Sigmoid colon (tissue), 6 donors: ENCODE measurements at regions not wholly inside any gene's neighbourhood (a gene's known extent, or its start where the extent isn't known, plus 50 kb on each side); places are given as distances from the start of the nearest gene placed in this dataset.

Source experiments
- DNase-seq: peaks from one replicate; pipeline ENCODE4 v3.0.0-alpha.2; 2019
- H3K27ac ChIP-seq, 4 donors: fragments of 200-600 bp; sonication (generic); one replicate each; pipeline ENCODE4 v1.5.1; 2016 to 2019; ENCODE audit warnings: mild to moderate bottlenecking in 1 of 4
- H3K27me3 ChIP-seq, 3 donors: fragments of 200-600 bp; sonication (generic); one replicate each; pipeline ENCODE4 v1.5.1; 2019; ENCODE audit warnings: mild to moderate bottlenecking in 1 of 3
- H3K36me3 ChIP-seq, 4 donors: fragments of 200-600 bp; sonication (generic); one replicate each; pipeline ENCODE4 v1.5.1; 2016 to 2019
- H3K4me1 ChIP-seq, 4 donors: fragments of 200-600 bp; sonication (generic); one replicate each; pipeline ENCODE4 v1.5.1; 2017 to 2019
- H3K4me3 ChIP-seq, 4 donors: fragments of 200-600 bp; sonication (generic); one replicate each; pipeline ENCODE4 v1.5.1; 2017 to 2019; ENCODE audit warnings: mild to moderate bottlenecking in 2 of 4, moderate library complexity in 1 of 4
- H3K9me3 ChIP-seq, 4 donors: fragments of 200-600 bp in 3 of 4; sonication (generic) in 3 of 4; one replicate each; pipeline versions ENCODE4 v1.5.1 to v1.6.1; 2013 to 2019
- EP300 ChIP-seq, 4 donors: sonication (generic); formaldehyde crosslinking; IDR thresholded peaks; one replicate each; pipeline ENCODE4 v1.6.1; 2017; ENCODE audit warnings: antibody characterized with exemption in 4 of 4
- POLR2A ChIP-seq, 2 donors: fragments of 450-650 bp; IDR thresholded peaks; one replicate each; pipeline ENCODE4 v1.6.1; 2016; ENCODE audit warnings: antibody characterized with exemption in 2 of 2, mild to moderate bottlenecking in 2 of 2, moderate library complexity in 2 of 2
- POLR2AphosphoS5 ChIP-seq, 4 donors: sonication (generic); formaldehyde crosslinking; IDR thresholded peaks; one replicate each; pipeline ENCODE4 v1.6.1; 2017; ENCODE audit warnings: antibody characterized with exemption in 4 of 4
- WGBS, 2 donors: extraction: QIAGEN DNeasy Blood & Tissue Kit; methylation state at CpG; one replicate each; pipeline ENCODE4 v1.1.7; 2013; 5-methylcytosine and 5-hydroxymethylcytosine counted together
- intact Hi-C: fragments of 100-400 bp; cut with DNase I; formaldehyde crosslinking; loops from one replicate; pipeline ENCODE4 v1.15.1; 2023
- TF ChIP-seq, protein P1 (sequence below), 4 experiments: fragments of 450-650 bp in 3 of 4; fragments of 200-600 bp in 1 of 4; IDR thresholded peaks; one replicate each; pipeline ENCODE4 v1.5.1; 2016 to 2019; ENCODE audit warnings: antibody characterized with exemption in 4 of 4, mild to moderate bottlenecking in 3 of 4, moderate library complexity in 2 of 4
- donor health status: healthy with polysubstance abuse.
- donor health status: healthy.

DNA sequence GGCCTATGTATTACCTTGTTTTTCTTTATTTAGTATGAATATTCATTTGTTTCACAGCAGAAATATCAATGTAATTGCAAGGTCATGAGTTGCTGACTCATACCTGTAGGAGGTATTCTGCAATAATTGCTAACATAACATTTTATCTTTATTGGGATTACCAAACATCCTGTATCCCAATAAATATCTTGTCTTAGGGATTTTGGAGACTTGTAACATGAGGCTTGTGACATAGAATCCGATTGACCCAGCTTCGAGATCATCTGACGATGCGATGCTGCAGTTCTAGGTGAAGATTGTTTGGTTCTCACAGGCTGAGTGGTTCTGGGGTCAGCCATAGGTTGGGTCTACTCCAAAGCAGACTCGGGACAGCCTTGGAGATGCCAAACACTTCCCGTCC is 133.4 kb upstream of the RND3 start:
- TF ChIP-seq POLR2AphosphoS5 (IDR thresholded peaks at IDR 0.05) (peak in 1 of 4 donors; percentile 14), EP300 (IDR thresholded peaks at IDR 0.05) (no peak), POLR2A (IDR thresholded peaks at IDR 0.05) (no peak)
- TF ChIP-seq, protein P1, sequence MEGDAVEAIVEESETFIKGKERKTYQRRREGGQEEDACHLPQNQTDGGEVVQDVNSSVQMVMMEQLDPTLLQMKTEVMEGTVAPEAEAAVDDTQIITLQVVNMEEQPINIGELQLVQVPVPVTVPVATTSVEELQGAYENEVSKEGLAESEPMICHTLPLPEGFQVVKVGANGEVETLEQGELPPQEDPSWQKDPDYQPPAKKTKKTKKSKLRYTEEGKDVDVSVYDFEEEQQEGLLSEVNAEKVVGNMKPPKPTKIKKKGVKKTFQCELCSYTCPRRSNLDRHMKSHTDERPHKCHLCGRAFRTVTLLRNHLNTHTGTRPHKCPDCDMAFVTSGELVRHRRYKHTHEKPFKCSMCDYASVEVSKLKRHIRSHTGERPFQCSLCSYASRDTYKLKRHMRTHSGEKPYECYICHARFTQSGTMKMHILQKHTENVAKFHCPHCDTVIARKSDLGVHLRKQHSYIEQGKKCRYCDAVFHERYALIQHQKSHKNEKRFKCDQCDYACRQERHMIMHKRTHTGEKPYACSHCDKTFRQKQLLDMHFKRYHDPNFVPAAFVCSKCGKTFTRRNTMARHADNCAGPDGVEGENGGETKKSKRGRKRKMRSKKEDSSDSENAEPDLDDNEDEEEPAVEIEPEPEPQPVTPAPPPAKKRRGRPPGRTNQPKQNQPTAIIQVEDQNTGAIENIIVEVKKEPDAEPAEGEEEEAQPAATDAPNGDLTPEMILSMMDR (IDR thresholded peaks at IDR 0.05): no peak
- Histone ChIP-seq H3K4me1 (peaks cover 0 to 45% (median 31%) of the 10 kb centered on the region in 4 donors), H3K9me3 (no peaks in the 10 kb centered on the region), H3K27ac (peak overlapping the region in 3 of 4 donors; percentile 51 to 74 (median 73)), H3K27me3 (no peaks in the 10 kb centered on the region), H3K4me3 (no peak overlapping the region), H3K36me3 (no peaks in the 10 kb centered on the region)
- DNase-seq: no peak
- intact Hi-C loops: no loop called here
- WGBS, 2 donors: 85 to 88% methylated on average over 6 of the region's 6 CpGs

- Histone ChIP-seq H3K27me3 (no peaks in the 10 kb centered on the region), H3K9me3 (no peaks in the 10 kb centered on the region), H3K27ac (peak overlapping the region; percentile 18 to 74 (median 62)), H3K4me3 (no peak overlapping the region), H3K36me3 (no peaks in the 10 kb centered on the region), H3K4me1 (peaks cover 0 to 45% (median 31%) of the 10 kb centered on the region in 4 donors)
- DNase-seq: no peak
- intact Hi-C loops: no loop called here
- TF ChIP-seq EP300 (IDR thresholded peaks at IDR 0.05) (no peak), POLR2AphosphoS5 (IDR thresholded peaks at IDR 0.05) (no peak), POLR2A (IDR thresholded peaks at IDR 0.05) (no peak)
- TF ChIP-seq, protein P1 (IDR thresholded peaks at IDR 0.05): no peak
These were observed 132.9 kb upstream of the RND3 start for GRCh38 chr2:150620416-150620815.

DNA sequence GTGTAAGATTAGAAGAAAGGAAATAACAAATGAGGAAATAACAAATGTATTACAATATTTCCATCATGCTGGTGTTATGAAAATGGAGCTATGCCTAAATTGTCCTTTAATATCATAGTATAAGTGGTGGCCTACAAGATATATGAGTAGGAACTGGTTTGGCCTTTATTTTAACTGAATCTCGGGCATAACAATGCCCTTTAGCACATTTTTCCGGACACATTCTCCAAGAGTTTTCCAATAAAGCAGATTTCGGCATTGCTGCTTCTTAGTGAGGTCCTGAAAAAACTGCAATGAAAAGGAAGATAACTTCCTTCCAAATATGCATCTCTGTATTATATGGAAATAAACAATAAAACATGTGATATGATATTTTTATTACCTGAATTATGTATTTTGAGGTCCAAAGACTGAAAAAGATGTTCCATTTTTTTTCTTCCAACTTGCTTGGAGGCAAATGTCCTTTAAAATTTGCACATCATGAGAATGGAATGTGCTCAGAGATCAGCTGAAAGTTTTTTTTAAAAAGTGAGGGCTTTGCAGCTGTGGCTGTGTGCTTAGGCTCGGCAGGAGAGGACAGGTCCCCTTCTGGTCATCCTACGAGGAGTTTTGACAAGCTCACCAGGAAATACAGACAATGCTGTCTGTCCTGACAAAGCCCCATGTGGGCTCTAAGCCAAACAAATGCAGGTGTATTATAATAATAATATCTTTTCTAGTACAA is 132.3 kb upstream of the RND3 start:
- DNase-seq: no peak
- H3K9me3 ChIP-seq: no peaks in the 10 kb centered on the region
- no peaks in the 10 kb centered on the region for H3K27me3 ChIP-seq
- intact Hi-C loops: no loop called here
- H3K4me3 ChIP-seq: no peak overlapping the region
- TF ChIP-seq POLR2A (IDR thresholded peaks at IDR 0.05) (no peak), POLR2AphosphoS5 (IDR thresholded peaks at IDR 0.05) (peak in 1 of 4 donors; percentile 31)
- H3K27ac ChIP-seq: peak overlapping the region; percentile 18 to 74 (median 62)
- H3K36me3 ChIP-seq: no peaks in the 10 kb centered on the region
- WGBS, 2 donors: 56 to 67% methylated on average over 5 of the region's 5 CpGs
- H3K4me1 ChIP-seq: peaks cover 0 to 45% (median 31%) of the 10 kb centered on the region in 4 donors

- 83 to 86% methylated on average over 7 of the region's 7 CpGs for WGBS, 2 donors
- intact Hi-C loops: no loop called here
- H3K4me1 ChIP-seq: peaks cover 0 to 52% (median 39%) of the 10 kb centered on the region in 4 donors
- no peak for DNase-seq
- H3K36me3 ChIP-seq: no peaks in the 10 kb centered on the region
- no peak overlapping the region for H3K4me3 ChIP-seq
- TF ChIP-seq POLR2AphosphoS5 (IDR thresholded peaks at IDR 0.05): no peak
- TF ChIP-seq EP300 (IDR thresholded peaks at IDR 0.05): no peak
- TF ChIP-seq, protein P1 (IDR thresholded peaks at IDR 0.05): no peak
- H3K9me3 ChIP-seq: no peaks in the 10 kb centered on the region
- peak overlapping the region in 2 of 4 donors; percentile 30 to 74 for H3K27ac ChIP-seq
- H3K27me3 ChIP-seq: no peaks in the 10 kb centered on the region
These were observed 130.9 kb upstream of the RND3 start for GRCh38 chr2:150618245-150618895.

- no peaks in the 10 kb centered on the region for H3K36me3 ChIP-seq
- intact Hi-C loops: no loop called here
These were observed 130.0 kb upstream of the RND3 start for GRCh38 chr2:150617351-150617978.

More at GRCh38 chr2:150617351-150617978, 130.0 kb upstream of the RND3 start:
- no peaks in the 10 kb centered on the region for H3K27me3 ChIP-seq
- DNase-seq: no peak
- H3K4me1 ChIP-seq: peaks cover 0 to 62% (median 48%) of the 10 kb centered on the region in 4 donors
- no peak overlapping the region for H3K4me3 ChIP-seq
- H3K27ac ChIP-seq: peak overlapping the region in 1 of 4 donors; percentile 74
- TF ChIP-seq, protein P1 (IDR thresholded peaks at IDR 0.05): no peak
- TF ChIP-seq EP300 (IDR thresholded peaks at IDR 0.05) (no peak), POLR2AphosphoS5 (IDR thresholded peaks at IDR 0.05) (no peak), POLR2A (IDR thresholded peaks at IDR 0.05) (no peak)
- WGBS, 2 donors: 86 to 88% methylated on average over 6 of the region's 6 CpGs
- no peaks in the 10 kb centered on the region for H3K9me3 ChIP-seq
